ENCODE measurements at regions not wholly inside any gene's neighbourhood (a gene's known extent, or its start where the extent isn't known, plus 50 kb on each side); places are given as distances from the start of the nearest gene placed in this dataset.
"Not testable (repeated sequence)": the region's sequence is repeated elsewhere in the genome, so short reads cannot be mapped to it uniquely, and the experiment has no call there.

- in situ Hi-C loops (cut with MboI; ENCODE audit: low sequenced_read_pairs); H2BK120ac ChIP-seq (ENCODE audit: low read depth, low read length); H4K91ac ChIP-seq (ENCODE audit: insufficient read depth, low read depth, low read length); POLR2A ChIA-PET (ENCODE audit: unreplicated experiment); H3K4me3 ChIP-seq (ENCODE audit: insufficient read depth, low read depth, low read length); H2AK5ac ChIP-seq (ENCODE audit: low read depth, low read length); H3K9me3 ChIP-seq (ENCODE audit: control insufficient read depth, insufficient read depth, low read length); H2BK5ac ChIP-seq (ENCODE audit: low read depth, low read length, poor library complexity, severe bottlenecking); H3K18ac ChIP-seq (ENCODE audit: low read depth, low read length); dilution Hi-C loops (cut with HindIII; ENCODE audit: low sequenced_read_pairs, unreplicated experiment); H4K5ac ChIP-seq (ENCODE audit: low read depth, low read length); H3K4me2 ChIP-seq (ENCODE audit: low read depth, low read length); H3K4me1 ChIP-seq (ENCODE audit: control insufficient read depth, insufficient read depth, low read length); H2BK20ac ChIP-seq (ENCODE audit: low read depth, low read length); H2AFZ ChIP-seq (replicated peaks; ENCODE audit: low read length, poor library complexity); BruUV-seq (replicated peaks); H4K20me1 ChIP-seq (ENCODE audit: insufficient read depth, low read length); H3K9ac ChIP-seq (ENCODE audit: low read depth, low read length); H3K27me3 ChIP-seq (ENCODE audit: control insufficient read depth, insufficient read depth, low read length); H3K14ac ChIP-seq (replicated peaks; ENCODE audit: low read depth, low read length); H3K23ac ChIP-seq (ENCODE audit: low read depth, low read length); intact Hi-C loops (cut with micrococcal nuclease); H3K36me3 ChIP-seq (ENCODE audit: control insufficient read depth, insufficient read depth, low read length); H3K27ac ChIP-seq (ENCODE audit: insufficient read depth, low read length); DNase-seq; H3K79me1 ChIP-seq (ENCODE audit: low read depth in 1 of 2, low read length in 2 of 2); ATAC-seq (ENCODE audit: low read depth); H2BK15ac ChIP-seq (ENCODE audit: low read depth, low read length); CTCF ChIA-PET; H2AK9ac ChIP-seq (replicated peaks; ENCODE audit: low read depth, low read length, poor library complexity); H3K4ac ChIP-seq (ENCODE audit: low read depth, low read length); H3K9me1 ChIP-seq (ENCODE audit: insufficient read depth, low read length); H4K8ac ChIP-seq (ENCODE audit: low read depth in 2 of 2, low read length in 2 of 2); H3K56ac ChIP-seq (ENCODE audit: extremely low read depth, insufficient read depth, low read length): not testable (repeated sequence)
- WGBS, 2 experiments (ENCODE audit: extremely low coverage in 2 of 2, insufficient read length in 1 of 2): no CpG with 5 or more reads among the region's 4 CpGs
Observed at GRCh38 chr20:30660982-30661381, 596.5 kb upstream of the DEFB115 start.

DNA sequence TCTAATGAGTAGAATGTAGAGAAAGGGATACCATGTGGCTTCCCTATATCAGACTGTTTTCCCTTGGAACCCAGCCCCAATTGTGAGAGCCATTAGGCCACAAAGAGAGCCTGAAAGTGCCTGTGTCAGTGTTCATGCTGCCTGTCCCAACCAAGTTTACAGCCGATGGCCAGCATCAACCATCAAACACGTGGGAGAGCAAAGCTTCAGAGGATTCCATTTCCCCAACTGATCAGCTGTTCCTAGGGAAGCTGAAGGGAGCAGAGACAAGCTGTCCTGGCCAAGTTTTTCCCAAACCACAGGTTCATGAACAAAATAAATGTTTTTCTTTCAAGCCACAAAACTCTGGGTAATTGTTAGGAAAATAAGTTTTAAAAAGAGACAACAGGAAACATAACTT, 589.0 kb upstream of the DEFB115 start:
- H2AK5ac ChIP-seq (ENCODE audit: low read depth, low read length); H3K23ac ChIP-seq (ENCODE audit: low read depth, low read length); H3K56ac ChIP-seq (ENCODE audit: extremely low read depth, insufficient read depth, low read length); H3K27ac ChIP-seq (ENCODE audit: insufficient read depth, low read length); POLR2A ChIA-PET (ENCODE audit: unreplicated experiment); H2BK120ac ChIP-seq (ENCODE audit: low read depth, low read length); H2AK9ac ChIP-seq (replicated peaks; ENCODE audit: low read depth, low read length, poor library complexity); H2BK15ac ChIP-seq (ENCODE audit: low read depth, low read length); H3K9ac ChIP-seq (ENCODE audit: low read depth, low read length); dilution Hi-C loops (cut with HindIII; ENCODE audit: low sequenced_read_pairs, unreplicated experiment); ATAC-seq (ENCODE audit: low read depth); H4K20me1 ChIP-seq (ENCODE audit: insufficient read depth, low read length); H3K18ac ChIP-seq (ENCODE audit: low read depth, low read length); H3K4ac ChIP-seq (ENCODE audit: low read depth, low read length); intact Hi-C loops (cut with micrococcal nuclease); H2BK20ac ChIP-seq (ENCODE audit: low read depth, low read length); H2BK5ac ChIP-seq (ENCODE audit: low read depth, low read length, poor library complexity, severe bottlenecking); H4K5ac ChIP-seq (ENCODE audit: low read depth, low read length); BruUV-seq (replicated peaks); H3K36me3 ChIP-seq (ENCODE audit: control insufficient read depth, insufficient read depth, low read length); H3K9me1 ChIP-seq (ENCODE audit: insufficient read depth, low read length); H3K4me2 ChIP-seq (ENCODE audit: low read depth, low read length); H3K27me3 ChIP-seq (ENCODE audit: control insufficient read depth, insufficient read depth, low read length); H4K91ac ChIP-seq (ENCODE audit: insufficient read depth, low read depth, low read length); DNase-seq; H3K79me1 ChIP-seq (ENCODE audit: low read depth in 1 of 2, low read length in 2 of 2); CTCF ChIA-PET; H3K4me3 ChIP-seq (ENCODE audit: insufficient read depth, low read depth, low read length); H3K14ac ChIP-seq (replicated peaks; ENCODE audit: low read depth, low read length); in situ Hi-C loops (cut with MboI; ENCODE audit: low sequenced_read_pairs); H2AFZ ChIP-seq (replicated peaks; ENCODE audit: low read length, poor library complexity); H4K8ac ChIP-seq (ENCODE audit: low read depth in 2 of 2, low read length in 2 of 2); H3K9me3 ChIP-seq (ENCODE audit: control insufficient read depth, insufficient read depth, low read length); H3K4me1 ChIP-seq (ENCODE audit: control insufficient read depth, insufficient read depth, low read length): not testable (repeated sequence)
- no CpG with 5 or more reads among the region's 2 CpGs for whole genome bisulfite sequencing, 2 experiments (ENCODE audit: extremely low coverage in 2 of 2, insufficient read length in 1 of 2)
